ENCODE measurements at regions not wholly inside any gene's neighbourhood (a gene's known extent, or its start where the extent isn't known, plus 50 kb on each side); places are given as distances from the start of the nearest gene placed in this dataset.

DNA sequence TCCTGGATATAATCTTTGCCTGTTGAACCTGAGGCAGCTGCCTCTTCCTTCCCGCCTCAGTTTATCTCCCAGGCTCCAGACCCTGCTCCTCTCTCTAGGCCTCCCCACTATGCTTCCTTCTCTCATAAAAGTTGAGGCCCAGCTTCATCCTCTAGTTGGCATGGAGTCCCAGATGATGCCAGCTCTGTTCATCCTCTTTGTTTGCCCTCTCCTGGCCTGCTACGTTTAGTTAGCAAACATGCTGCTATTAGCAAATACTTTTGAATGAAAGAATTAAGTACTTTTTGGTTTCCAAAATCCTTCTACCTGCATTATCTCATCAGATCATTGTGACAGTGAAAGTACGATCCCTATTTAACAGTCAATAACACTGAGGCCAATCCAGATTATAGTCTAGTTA lies 472.5 kb downstream of the COG6 start:
- intact Hi-C loops (cut with DNase I): no loop called here
- DNase-seq: no peak

DNA sequence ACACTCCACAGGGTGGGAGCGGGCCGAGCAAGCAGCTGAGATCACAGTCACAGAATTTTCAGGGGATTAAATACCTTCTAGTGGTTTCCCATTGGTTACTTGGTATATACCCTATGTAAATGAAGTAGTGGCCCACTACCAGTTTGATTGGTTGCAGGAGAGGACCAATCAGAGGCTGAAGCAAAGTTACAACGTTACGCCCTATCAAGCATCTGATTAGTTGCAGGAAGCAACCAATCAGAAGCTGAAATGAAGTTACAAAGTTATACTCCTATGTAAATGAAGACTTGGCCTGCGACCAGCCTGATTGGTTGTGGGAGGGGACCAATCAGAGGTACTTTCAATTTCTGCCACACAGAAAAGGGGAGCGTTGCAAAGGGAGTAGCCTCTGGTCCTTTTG lies 474.0 kb downstream of the COG6 start:
- DNase-seq: no peak
- intact Hi-C loops (cut with DNase I): no loop called here

DNA sequence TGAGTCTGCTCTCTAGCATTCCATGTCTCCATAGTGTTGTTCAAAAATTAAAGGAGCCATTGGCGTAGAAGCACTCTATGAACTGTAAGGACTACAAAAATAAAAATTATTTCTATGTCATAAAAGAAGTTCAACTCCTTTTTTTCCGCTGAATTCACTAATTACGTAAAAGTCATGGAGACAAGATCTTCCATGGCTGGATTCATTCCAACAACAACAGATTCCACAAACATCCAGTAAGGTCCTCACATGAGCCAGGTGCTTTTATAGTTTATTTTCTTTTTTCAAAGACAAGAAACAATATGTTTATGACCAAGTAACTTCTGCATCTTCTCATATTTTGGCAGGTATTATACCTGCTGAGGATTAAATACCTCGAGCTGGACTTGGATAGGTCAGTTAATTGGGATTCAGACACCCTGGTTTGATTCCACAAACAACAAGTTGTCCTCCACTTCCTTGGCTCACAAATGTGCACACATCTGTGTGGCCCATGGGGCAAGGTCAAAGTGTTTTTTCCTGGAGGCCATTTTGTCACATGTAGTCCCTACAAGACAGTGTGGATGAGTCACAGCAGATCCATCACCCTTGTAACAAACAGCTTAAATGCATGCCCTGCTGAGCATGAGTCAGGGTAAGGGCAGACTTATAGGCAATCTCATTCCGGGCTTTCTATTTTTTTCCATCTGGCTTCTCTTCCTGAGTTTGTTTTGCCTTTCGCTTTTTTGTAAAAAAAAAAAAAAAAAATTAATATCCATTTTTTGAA lies 475.6 kb downstream of the COG6 start:
- DNase-seq: no peak

DNA sequence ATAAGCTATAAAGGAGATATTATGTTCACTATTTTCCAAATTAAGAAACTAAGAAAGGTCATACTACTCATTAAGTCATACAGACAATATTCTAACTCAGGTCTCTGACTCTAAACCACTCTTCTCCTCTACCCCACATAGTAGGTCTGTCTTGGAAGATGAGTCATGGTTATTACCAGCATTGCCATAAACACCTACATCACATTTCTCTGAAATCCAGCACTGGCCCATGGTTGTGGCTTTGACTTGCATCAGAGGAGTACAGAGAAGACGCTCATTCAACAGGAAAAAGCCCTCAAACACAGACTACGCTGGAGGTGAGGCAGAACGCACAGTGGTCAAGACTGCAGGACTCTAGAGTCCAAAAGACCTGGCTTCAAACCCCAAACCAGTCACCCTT lies 476.8 kb downstream of the COG6 start:
- DNase-seq: no peak
- intact Hi-C loops (cut with DNase I): no loop called here

More for the DNA sequence above, 475.6 kb downstream of the COG6 start:
- intact Hi-C loops (cut with DNase I): no loop called here

DNA sequence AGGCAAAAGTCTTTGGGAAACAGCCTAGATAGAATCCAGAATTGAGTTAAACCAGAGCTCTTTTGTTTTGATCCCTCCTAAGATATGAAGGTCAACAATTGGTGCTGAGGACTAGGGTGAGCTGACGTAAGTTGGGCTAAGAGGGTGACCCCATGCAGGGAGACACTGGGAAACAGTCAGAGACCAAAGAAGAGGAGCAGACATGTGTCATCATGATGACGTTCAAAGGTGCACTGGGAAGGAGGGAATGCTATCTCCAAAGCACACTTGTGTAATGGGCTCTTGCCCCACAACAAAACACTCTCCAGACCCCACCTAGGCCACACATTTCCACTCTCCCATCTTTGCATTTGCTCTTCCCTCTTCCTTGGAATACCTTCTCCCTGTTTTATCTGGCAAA lies 481.4 kb downstream of the COG6 start:
- intact Hi-C loops (cut with DNase I): no loop called here
- no peak for DNase-seq

DNA sequence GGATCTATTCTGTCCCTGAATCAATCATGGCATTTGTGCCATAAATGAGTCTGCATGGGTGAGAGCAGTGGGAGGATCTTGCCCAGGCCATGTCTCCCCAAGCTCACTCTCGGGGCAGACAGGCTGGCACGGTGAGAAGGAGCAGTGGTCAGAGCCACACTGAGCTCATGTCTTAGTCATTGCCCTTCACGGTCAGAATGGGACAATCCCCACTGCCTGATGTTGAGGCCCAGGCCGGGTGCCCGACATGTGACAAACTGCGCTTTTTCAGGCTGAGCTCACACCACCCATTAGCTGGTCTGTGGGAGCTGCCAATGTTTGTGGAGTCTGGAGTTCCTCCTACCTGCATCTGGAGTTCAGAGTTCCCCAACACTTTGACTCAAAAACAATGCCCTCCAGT lies 481.9 kb downstream of the COG6 start:
- DNase-seq: no peak
- intact Hi-C loops (cut with DNase I): no loop called here

DNA sequence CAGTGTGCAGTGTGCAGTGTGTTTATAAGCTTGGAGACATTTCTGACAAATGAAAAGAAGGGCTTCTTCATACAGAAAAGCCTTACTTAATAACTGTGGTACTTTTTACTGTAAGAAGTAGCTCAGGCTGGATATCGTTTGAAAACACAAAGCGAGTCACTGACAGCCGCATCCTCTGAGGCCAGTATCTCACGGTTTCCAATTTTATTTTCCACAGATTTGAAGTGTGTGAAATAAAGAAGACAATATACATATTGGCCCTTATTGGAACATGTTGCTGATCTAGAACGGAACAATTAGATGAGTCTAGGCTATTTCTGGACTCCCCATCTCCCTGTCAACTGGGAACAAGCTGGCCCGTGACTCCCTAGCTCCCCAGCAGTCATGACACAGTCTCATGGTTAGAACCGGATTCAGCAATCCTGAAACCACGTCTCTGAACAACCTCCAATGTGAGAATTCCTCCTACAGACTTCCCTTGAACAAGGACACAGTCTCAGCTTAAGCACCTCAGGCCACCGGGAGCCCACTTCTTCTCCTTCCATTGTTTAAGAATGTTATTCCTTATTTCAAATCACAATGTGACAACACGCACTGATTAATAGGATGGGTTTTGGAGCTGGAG lies 484.5 kb downstream of the COG6 start:
- intact Hi-C loops (cut with DNase I): no loop called here
- no peak for DNase-seq

DNA sequence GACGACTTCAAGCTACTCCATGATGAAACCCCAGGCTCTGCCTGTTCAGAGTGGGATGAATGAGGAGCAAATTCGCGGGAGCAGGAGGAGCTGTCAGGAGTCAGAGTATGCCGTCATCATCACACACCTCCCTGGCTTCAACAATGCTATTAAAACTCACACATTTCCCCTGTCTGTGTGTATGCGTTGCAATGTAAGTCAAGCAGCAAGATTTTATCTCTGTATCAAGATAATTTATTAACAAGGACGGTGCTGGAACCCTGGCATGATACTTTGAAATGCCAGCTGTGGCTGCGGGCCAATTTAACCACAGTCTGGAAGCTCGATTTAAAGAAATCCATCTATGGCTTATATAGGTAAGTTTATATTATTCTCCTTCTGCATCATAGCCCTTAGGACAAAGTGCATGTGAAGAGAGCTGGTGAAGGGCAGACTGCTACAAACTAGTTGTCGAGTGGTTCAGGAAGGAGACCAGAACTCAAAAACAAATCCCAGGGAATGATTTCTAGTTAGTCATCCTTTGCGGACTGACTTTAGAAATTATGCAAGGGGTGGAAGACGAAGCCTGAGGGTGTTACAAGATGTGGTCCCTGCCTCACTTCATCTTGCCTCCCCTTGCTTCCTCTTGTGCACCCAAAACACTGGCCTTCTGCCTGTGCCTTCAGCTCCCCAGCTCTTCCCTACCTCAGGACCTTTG lies 486.5 kb downstream of the COG6 start:
- no peak for DNase-seq
- intact Hi-C loops (cut with DNase I): no loop called here

DNA sequence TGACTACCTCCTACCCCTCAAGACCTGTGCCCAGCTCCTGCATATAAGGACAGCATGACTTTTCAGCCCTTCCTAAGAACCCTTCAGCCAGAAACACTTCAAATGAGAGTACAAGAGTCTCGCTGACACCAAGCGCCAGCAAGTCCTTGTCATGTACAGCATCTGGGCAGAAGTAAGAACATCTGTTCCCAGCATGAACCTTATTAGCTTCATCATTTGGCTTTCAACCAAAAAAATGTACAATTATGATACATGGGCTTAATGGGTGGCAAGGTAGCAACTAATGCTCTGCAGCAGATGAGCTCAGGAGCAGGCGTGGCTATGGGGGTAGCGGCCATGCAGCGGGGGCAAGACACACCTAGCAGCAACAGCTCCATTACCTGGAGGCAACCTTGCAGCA lies 487.6 kb downstream of the COG6 start:
- intact Hi-C loops (cut with DNase I): no loop called here
- no peak for DNase-seq

DNA sequence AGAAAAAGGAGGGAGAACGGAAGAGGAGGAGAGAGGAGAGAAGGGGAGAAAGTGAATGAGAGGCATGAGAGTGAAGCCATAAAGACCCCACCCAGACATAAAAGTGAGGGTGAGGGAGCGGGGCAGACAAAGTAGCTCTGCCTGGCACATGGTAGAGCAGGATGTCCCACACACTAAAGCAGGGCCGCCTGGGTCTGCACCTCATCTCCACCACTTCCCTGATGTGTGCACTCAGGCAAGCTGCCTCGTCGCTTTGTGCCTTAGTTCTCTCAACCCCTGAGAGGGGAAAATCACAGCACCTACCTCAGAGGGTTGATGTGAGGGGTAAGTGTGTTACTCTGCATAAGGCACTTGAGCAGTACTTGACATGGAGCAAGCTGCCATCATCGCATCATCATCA lies 488.1 kb downstream of the COG6 start:
- intact Hi-C loops (cut with DNase I): no loop called here
- DNase-seq: no peak

DNA sequence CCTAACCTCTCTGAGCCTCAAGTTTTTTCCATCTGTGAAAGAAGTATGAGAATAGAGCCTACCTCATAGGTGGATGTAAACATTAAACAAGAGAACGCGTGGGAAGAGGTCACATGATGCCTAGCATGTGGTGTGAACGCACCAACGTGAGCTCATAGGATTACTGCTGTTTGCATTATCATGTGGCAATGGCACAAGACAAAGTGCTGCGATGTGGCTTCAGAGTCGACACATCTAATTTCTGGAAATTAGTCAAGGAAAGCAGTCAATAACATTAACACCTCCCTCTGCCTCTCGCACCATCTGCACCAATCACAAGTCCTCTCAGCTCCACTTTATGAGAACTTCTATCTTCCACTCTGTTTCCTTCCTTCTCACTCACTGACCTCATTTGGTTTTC lies 489.7 kb downstream of the COG6 start:
- intact Hi-C loops (cut with DNase I): no loop called here
- no peak for DNase-seq

DNA sequence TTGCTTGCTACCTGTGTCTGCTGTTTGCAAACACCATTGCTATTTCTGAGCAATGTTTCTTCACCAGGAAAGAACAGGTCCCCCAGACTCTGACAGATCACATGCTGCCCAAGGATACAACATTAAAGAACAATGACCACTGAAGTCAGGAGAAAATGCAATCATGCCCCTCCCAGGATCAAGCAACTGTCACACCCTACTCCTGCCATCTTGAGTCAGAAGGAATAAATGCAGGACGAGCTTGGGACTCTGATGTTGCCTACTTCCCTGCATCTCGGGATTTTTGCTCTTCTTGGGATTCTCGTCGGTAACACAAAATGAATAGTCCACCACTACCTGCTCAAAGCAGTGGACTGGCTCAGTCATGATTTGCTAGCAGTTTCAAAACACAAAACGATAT lies 490.6 kb downstream of the COG6 start:
- intact Hi-C loops (cut with DNase I): no loop called here
- DNase-seq: no peak

DNA sequence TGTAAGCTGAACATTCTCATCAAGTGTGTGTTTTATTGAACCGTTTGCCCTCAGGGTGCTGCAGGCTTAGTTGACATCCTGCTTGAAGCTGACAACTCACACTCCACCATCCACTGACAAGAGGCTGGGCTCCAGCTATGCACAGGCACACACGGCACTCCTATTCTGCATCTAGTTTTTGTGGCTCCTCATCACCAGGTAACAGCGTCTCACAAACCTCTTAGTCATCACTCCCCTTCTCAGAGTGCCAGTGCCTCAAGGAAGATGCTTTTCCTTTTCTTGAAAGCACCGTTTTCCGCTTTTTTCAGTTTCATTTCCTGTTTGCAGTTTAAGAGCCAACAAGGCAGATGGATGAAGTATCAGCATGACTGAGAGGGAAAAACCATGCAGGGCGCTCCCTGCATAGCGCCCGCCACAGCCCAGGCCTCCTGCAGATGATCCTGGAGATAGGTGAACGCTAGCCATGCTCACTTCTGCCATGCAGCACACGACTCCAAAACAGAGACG lies 491.2 kb downstream of the COG6 start:
- intact Hi-C loops (cut with DNase I): no loop called here
- DNase-seq: no peak

DNA sequence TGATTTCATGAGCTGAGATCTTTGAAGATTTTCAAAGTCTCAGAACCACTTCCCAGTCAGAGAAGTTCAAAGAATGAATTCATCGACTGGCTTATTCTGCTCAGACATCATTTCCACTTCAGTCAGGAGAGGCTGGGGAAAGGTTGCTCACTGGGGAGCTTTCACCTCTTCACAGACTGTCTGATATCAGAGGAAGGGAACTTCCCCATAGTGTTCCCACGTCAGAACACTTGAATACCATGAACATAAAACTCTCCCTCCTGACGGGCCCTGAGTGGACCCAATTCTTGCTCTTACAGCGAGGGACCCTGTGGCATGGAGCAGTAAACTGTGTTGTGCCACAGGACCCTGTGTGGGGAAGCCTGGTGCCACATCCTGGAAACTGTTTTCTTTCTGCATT lies 492.6 kb downstream of the COG6 start:
- no peak for DNase-seq
- intact Hi-C loops (cut with DNase I): no loop called here

DNA sequence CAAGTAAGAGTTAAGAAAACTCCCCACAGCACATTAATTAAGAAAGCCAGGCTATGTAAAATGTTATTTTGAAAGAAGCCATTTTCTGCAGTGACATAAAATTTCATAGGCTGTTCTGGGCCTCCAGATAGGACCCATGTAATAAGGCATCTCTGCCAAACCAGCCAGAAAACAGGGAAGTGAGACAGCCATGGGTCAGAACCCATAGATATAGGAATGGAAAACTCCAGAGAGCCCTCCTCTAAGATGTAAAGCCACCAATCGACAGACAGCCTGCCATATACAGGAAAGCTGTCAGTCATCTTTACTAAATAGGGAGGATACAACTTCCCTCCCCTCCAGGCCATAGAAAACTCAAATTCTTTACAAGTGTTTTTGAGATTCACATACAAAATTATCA lies 493.3 kb downstream of the COG6 start:
- intact Hi-C loops (cut with DNase I): no loop called here

DNA sequence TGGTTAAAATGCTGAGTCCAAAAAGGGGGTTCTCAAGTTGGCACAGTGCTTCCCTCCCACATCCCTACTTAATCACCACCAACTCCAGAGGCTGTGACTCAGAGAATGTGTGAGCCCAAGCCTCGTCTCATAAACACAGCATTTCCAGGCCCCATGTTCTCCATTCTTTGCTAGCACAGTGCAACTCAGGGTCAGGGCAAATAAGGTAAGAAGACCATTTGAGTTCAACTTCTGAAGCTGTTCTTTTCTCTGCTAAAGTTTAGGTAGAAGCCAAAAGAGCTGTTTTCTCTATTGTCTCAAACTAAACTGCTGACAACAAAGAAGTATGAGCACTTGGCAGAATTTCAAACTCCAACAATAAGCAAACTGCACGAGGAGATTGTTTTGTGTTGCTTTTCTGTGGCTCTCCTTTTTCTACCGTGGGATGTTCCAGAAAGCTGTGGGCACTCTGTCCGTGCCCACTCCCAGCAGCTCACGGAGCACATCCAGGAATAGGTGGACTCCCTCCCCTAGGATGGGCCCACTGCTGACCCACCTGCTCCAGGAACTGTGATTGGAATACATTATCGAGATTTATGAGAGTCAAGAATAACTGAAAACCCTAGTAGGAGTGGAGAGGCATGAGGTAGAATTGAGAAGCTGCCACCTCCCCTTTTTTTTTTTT lies 494.3 kb downstream of the COG6 start:
- no peak for DNase-seq
- intact Hi-C loops (cut with DNase I): no loop called here

More for the DNA sequence above, 493.3 kb downstream of the COG6 start:
- no peak for DNase-seq

DNA sequence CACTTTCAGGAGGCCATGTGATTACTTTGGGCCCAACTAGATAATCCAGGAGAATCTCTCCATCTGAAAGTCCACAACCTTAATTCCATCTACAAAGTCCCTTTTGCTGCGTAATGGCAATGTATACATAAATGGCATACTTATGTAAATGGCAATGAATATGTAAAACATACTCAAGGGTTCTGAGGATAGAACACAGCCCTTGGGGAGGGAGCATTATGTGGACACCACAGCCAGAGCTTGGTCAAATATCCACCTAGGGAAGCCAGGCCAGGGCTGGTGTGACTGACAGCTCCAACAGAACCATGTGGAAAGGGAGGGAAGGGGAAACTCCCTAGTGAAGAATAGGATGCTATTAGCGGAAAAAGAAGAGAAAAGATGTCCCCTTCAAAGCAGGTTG lies 496.2 kb downstream of the COG6 start:
- intact Hi-C loops (cut with DNase I): no loop called here
- DNase-seq: no peak

DNA sequence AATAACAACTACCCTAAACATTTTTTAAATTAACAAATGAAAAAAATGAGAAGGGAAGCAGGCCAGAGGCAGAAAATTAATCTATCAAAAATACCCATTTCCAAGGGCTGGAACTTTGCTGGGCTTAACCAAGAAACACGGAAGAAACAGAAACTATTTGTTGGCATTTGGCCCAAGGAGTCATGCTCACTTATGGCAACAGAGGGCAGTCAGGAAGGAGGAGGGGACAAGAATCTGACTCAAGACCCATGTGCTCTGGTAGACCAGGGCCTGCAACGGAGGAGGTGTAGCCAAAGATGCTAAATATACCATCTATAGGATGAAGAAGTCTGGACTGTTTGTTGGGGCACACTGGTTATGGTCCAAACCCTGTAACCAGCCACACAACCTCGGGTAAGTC lies 496.7 kb downstream of the COG6 start:
- intact Hi-C loops (cut with DNase I): no loop called here

DNA sequence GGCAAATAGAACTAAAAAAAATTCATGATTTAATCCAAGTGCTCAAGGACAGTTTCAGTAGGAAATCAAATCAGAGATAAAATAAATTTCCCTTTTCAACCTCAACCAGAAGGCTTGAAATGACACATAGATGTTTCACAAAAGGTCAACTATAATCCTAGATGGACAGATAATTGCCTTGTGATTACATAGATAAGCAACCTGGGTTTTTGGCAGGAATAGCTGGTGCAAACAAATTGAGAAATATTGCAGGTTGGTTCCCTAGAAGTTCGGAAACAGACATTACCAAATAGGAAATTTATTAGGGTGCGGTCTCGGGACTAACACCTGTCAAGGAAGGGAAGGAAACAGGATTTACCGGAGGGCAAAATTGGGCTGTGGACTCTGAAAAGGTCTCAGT lies 497.5 kb downstream of the COG6 start:
- no peak for DNase-seq
- intact Hi-C loops (cut with DNase I): no loop called here

More for the DNA sequence above, 496.7 kb downstream of the COG6 start:
- no peak for DNase-seq

DNA sequence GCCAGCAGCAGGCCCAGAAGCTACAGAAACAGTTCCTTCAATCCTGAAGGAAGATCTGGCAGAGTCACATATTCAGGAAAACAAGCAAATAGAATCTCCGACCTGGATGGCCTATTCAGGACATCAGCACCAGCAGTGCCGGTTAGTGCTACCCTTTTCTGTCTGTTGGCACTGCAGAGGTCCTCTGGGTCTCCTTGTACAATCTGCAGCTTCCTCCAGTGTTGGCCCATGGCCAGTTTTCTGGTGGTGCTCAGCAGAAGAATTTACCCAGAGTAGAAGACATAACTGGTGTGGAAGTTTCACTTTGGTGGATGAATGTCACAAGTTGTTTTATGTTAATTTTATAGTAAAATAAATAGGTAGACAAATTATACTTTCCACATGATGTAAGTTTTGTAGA lies 498.1 kb downstream of the COG6 start:
- intact Hi-C loops (cut with DNase I): no loop called here
- DNase-seq: no peak

DNA sequence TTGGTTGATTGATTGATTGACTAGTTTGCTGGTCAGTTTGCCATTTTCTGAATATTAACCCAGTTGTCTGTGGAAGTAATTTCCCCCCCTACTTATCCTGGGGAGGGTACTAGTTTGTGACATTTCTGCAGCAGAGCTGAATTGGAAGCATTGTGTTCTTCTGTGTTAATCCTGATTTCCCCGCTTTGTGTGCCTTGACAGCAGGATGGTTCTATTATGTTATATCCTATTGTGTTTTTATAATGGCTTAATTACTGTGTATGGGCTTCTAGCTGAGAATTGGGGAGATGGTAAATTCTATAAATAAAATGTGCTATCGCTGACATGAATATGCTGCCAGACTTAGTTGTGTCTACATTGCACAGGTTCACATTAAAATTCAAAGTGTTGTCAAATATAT lies 499.7 kb downstream of the COG6 start:
- no peak for DNase-seq
- intact Hi-C loops (cut with DNase I): no loop called here

All from posterior cingulate gyrus (tissue), 11 donors.